Fibroblast of lung (primary cell): ENCODE measurements at regions not wholly inside any gene's neighbourhood (a gene's known extent, or its start where the extent isn't known, plus 50 kb on each side); places are given as distances from the start of the nearest gene placed in this dataset.
"Not testable (repeated sequence)": the region's sequence is repeated elsewhere in the genome, so short reads cannot be mapped to it uniquely, and the experiment has no call there.

ENCODE experiments used
- DNase-seq, 2 donors: peaks; one replicate each; pipeline versions ENCODE4 v3.0.0 to v3.0.0-alpha.2; 2010; ENCODE audit warnings: low read depth in 2 of 2
- H2AFZ ChIP-seq: 2 replicates; pipeline ENCODE4 v1.5.1; 2012; ENCODE audit warnings: low read length, control low read depth, inconsistent platforms
- H3K27ac ChIP-seq: 2 replicates; pipeline ENCODE4 v1.5.1; 2011; ENCODE audit warnings: low read length, control low read depth; ENCODE audit not compliant: insufficient read depth
- H3K27me3 ChIP-seq: 2 replicates; pipeline ENCODE4 v1.5.1; 2011; ENCODE audit warnings: mild to moderate bottlenecking, low read length; ENCODE audit not compliant: control insufficient read depth, insufficient read depth
- H3K36me3 ChIP-seq: 2 replicates; pipeline ENCODE4 v1.5.1; 2011; ENCODE audit warnings: low read length; ENCODE audit not compliant: control insufficient read depth, insufficient read depth
- H3K4me1 ChIP-seq: 2 replicates; pipeline ENCODE4 v1.5.1; 2011; ENCODE audit warnings: low read length; ENCODE audit not compliant: control insufficient read depth, insufficient read depth; ENCODE audit errors: extremely low read depth
- H3K4me2 ChIP-seq: 2 replicates; pipeline ENCODE4 v1.5.1; 2011; ENCODE audit warnings: low read length, control low read depth; ENCODE audit not compliant: insufficient read depth; ENCODE audit errors: extremely low read depth
- H3K4me3 ChIP-seq, 4 experiments: fragments of 200-600 bp in 1 of 4; sonication (generic) in 1 of 4; replicated peaks in 1 of 4; 2 replicates each; pipeline ENCODE4 v1.5.1; 2011 to 2016; ENCODE audit warnings: low read length in 4 of 4, low read depth in 3 of 4, mild to moderate bottlenecking in 3 of 4, control low read depth in 2 of 4, inconsistent platforms in 1 of 4, mixed read lengths in 1 of 4; ENCODE audit not compliant: insufficient read depth in 1 of 4; ENCODE audit errors: control extremely low read depth in 1 of 4
- H3K79me2 ChIP-seq: 2 replicates; pipeline ENCODE4 v1.5.1; 2012; ENCODE audit warnings: mild to moderate bottlenecking, low read length, inconsistent platforms; ENCODE audit not compliant: control insufficient read depth, insufficient read depth
- H3K9ac ChIP-seq: 2 replicates; pipeline ENCODE4 v1.5.1; 2011; ENCODE audit warnings: mild to moderate bottlenecking, low read length, control low read depth; ENCODE audit not compliant: insufficient read depth
- H3K9me3 ChIP-seq: 2 replicates; pipeline ENCODE4 v1.5.1; 2012; ENCODE audit warnings: low read depth, low read length; ENCODE audit not compliant: control insufficient read depth, insufficient read depth
- H4K20me1 ChIP-seq: 2 replicates; pipeline ENCODE4 v1.5.1; 2011; ENCODE audit warnings: low read length; ENCODE audit not compliant: control insufficient read depth, insufficient read depth; ENCODE audit errors: extremely low read depth
- CTCF ChIP-seq, 2 donors: IDR thresholded peaks in 1 of 2; conservative IDR thresholded peaks in 1 of 2; 1 replicate in 1 of 2; 2 replicates in 1 of 2; pipeline ENCODE4 v1.5.1; 2011 to 2012; ENCODE audit warnings: low read length in 2 of 2, control low read depth in 1 of 2, inconsistent platforms in 1 of 2, low read depth in 1 of 2, mild to moderate bottlenecking in 1 of 2
- EZH2 ChIP-seq: IDR thresholded peaks from 2 replicates; pipeline ENCODE4 v1.5.1; 2012; ENCODE audit warnings: low read length, control low read depth, mild to moderate bottlenecking; ENCODE audit errors: missing control alignments

GRCh38 chr17:22270381-22270780 is 578.1 kb downstream of the KCNJ18 start:
- Histone ChIP-seq H4K20me1 (no peaks in the 10 kb centered on the region), H3K79me2 (no peaks in the 10 kb centered on the region), H3K27me3 (no peaks in the 10 kb centered on the region), H3K9me3 (no peaks in the 10 kb centered on the region), H3K4me1 (no peaks in the 10 kb centered on the region), H3K36me3 (no peaks in the 10 kb centered on the region), H3K27ac (no peak overlapping the region), H3K9ac (no peak overlapping the region), H3K4me2 (no peak overlapping the region), H2AFZ (no peak overlapping the region), H3K4me3 (no peak overlapping the region)
- no peak for TF ChIP-seq EZH2
- no peak for TF ChIP-seq CTCF (conservative IDR thresholded peaks at IDR 0.05 in 1 of 2, IDR thresholded peaks at IDR 0.05 in 1 of 2; ENCODE audit: low read depth in 1 of 2, low read length in 2 of 2)
- no peak for DNase-seq

- H3K4me2 ChIP-seq, H3K9me3 ChIP-seq, H3K27ac ChIP-seq, DNase-seq, H3K9ac ChIP-seq, H3K36me3 ChIP-seq, H3K79me2 ChIP-seq, H2AFZ ChIP-seq, H3K4me3 ChIP-seq, H4K20me1 ChIP-seq, H3K4me1 ChIP-seq, H3K27me3 ChIP-seq: not testable (repeated sequence)
Measured at GRCh38 chr17:22270809-22271208, 578.5 kb downstream of the KCNJ18 start.

GRCh38 chr17:22272363-22273146 is 580.2 kb downstream of the KCNJ18 start:
- DNase-seq, result no peak
- no peak overlapping the region for H3K27ac ChIP-seq

More at GRCh38 chr17:22272363-22273146, 580.2 kb downstream of the KCNJ18 start:
- Histone ChIP-seq H3K4me1 (no peaks in the 10 kb centered on the region), H3K27me3 (no peaks in the 10 kb centered on the region), H4K20me1 (no peaks in the 10 kb centered on the region), H3K9ac (no peak overlapping the region), H3K4me2 (no peak overlapping the region), H3K4me3 (no peak overlapping the region), H3K9me3 (no peaks in the 10 kb centered on the region), H3K79me2 (no peaks in the 10 kb centered on the region), H2AFZ (no peak overlapping the region), H3K36me3 (no peaks in the 10 kb centered on the region)
- TF ChIP-seq EZH2 (no peak), CTCF (conservative IDR thresholded peaks at IDR 0.05 in 1 of 2, IDR thresholded peaks at IDR 0.05 in 1 of 2; ENCODE audit: low read depth in 1 of 2, low read length in 2 of 2) (no peak)
